NCI-H128 (cell line): ENCODE measurements at regions not wholly inside any gene's neighbourhood (a gene's known extent, or its start where the extent isn't known, plus 50 kb on each side); places are given as distances from the start of the nearest gene placed in this dataset.
A peak's percentile ranks its signal among the peaks of the same experiment; 100 is the strongest.
"Not testable (repeated sequence)": the region's sequence is repeated elsewhere in the genome, so short reads cannot be mapped to it uniquely, and the experiment has no call there.

Experiments used
- DNase-seq: peaks from one replicate; lab custom pipeline; 2025; ENCODE audit not compliant: unreplicated experiment; lab: John Stamatoyannopoulos, UW

DNA sequence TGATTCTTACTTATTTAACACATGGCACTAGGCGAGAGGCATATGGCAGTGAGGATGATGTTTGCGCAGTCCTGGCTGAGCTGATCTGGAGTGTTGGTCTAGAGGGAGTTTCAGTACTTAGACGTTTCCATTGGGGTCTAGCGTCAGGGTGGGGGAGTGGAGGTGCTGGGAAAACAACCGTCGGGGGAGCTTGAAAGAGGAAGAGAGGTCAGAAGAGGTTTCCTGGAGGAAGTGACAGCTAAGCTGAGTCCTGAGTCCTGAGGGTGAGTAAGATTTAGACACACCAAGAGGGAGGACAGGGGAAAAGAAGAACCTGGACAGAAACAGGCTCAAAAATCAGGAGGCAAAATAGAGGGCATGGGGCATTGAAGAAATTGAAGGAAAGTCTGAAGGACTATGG is 81.4 kb downstream of the ALOX5AP start:
- DNase-seq, result no peak

DNA sequence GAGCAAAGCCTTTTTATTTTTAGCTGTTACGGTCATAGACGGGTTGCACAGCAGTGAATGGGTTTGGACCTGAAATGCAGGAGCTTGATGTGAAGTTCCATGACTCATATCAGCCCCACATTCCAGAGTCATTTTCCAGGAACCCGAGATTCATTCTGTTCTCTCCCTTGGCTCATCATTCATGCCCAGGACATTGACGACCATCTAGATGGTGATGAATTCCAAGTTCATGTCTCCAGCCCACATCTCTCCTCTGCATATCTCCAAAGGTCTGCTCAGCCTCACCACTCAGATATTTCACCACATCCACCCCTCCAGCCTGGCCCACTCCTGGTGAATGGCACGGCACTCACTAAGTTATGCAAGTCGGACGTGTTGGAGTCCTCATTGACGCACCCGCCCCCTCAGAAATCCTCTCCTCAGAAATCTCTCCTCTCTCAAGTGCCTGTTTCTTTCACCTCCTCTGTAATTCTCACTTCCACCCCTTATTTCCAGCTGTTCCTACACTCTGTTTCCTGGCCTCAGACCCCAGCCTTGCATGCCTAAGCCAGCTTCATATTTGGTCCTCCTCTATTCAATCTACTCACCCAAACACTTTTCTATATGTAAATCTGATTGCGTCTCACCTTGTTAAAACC is 83.1 kb downstream of the ALOX5AP start:
- no peak for DNase-seq

DNA sequence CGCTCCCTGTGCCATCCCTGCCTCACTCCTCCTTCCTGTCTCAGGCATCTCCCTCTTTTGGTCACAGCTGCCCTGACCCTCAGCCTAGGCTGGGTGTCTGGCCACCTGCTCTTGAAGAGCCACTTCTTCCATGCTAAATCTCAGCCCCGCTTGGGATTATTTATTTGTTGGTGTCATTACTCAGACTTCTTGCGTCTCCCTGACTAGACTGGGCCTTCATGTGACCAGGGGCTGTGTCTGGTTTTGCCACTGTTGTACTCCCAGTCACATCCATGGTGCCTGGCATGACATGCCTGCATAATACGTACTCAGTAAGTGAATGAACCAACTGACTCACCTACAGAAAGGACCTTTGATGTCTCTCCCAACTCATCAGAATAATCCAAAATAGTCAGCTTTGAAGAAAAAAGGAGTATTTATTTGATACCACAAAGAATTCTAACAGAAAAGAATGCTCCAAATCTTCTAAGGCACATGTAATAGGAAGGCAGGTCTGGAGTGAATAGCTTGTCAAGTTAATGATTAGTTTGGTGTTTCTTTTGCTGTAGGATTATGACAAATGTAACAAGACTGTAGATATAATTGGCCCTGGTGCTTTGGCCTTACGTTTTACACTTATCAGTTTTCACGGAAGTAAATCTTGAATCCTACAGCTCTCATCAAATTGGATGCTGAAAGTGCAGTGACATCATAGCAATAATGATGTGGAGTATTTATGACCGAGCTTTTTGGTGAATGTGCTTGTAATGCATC is 84.0 kb downstream of the ALOX5AP start:
- DNase-seq, result no peak

DNA sequence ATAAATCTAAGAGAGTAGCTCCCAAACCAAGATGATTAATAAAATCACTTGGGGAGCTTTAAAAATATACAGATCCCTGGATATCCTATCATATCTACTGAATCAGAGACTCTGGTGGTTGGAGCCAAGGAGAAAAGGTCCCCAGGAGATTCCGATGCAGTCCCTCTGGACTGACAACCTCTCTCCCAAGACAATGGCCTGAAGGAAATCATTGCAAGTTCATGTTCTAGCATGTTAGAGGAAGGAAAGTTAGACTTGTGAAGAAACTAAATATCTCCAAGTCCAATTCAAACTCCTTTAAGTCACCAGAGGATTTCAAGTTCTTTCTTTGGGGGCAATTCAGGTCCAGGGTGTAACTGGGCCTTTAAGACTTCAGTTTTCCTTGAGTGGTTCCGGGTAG is 84.7 kb upstream of the MEDAG start:
- DNase-seq, result no peak

DNA sequence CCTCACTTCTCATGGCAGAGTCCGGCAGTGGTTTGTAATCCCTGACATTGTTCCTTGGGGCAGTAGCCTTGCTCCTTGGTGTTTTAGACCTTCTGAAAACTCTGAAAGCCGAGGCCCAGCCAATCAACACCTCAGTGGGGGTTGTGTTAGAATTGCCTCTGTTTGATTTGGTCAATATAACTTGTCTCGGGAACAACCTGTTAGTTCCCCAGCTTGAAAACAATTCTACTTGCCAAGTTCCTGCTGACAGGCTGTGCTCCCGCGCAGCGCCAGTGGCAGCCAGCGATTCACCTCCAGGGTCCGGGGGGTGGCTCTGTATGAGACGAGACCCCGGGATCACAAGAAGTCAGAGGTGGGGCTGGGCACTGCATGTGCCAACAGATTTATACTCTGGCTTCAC is 81.4 kb upstream of the MEDAG start:
- no peak for DNase-seq

DNA sequence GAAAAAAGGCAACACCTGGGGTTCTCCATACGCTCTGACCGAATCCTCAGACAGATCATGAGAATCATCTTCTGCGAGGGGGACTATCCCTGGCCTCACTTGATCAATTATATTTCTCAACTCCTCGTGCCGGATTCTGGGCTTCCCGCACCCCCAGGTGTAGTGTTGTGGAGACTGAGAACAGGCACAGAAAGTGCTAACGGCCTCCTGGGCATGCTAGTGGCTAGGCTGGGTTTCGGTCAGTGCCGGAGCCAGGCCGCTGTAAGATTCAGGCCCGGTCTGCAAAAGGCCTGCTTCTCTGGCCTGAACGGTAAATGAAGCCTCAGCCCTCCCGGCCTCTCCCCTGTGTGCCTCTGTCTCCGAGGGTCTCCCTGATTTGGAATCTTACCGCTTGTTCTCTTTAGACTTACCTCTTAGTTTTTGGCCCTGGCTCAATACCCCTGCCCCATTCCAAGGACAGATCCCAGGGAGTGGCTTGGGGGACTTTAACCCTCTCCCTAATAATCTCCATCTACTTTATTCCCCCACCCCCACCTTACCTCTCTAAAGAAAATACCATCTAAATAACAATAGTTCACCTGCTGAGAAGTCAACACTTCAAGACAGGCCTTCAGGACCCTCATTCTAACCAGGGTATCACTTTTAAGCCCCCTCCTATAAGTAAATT is 79.0 kb upstream of the MEDAG start:
- DNase-seq, result no peak

DNA sequence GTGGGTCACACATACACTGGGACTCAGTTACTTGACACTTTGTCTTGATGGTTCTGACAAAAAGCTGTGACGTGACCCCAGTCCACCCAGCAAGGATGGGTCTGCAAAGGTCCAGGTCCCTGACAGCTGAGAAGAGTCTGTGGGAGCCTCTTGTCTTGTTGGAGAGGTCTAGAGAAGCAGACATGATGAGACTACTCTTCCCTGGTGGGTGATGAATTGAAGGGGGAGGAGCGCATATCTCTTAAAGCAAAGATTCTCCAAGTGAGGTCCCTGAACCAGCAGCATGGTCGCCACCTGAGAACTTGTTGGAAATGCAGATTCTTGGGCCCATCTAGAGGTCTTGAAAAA is 78.5 kb upstream of the MEDAG start:
- DNase-seq, result no peak

DNA sequence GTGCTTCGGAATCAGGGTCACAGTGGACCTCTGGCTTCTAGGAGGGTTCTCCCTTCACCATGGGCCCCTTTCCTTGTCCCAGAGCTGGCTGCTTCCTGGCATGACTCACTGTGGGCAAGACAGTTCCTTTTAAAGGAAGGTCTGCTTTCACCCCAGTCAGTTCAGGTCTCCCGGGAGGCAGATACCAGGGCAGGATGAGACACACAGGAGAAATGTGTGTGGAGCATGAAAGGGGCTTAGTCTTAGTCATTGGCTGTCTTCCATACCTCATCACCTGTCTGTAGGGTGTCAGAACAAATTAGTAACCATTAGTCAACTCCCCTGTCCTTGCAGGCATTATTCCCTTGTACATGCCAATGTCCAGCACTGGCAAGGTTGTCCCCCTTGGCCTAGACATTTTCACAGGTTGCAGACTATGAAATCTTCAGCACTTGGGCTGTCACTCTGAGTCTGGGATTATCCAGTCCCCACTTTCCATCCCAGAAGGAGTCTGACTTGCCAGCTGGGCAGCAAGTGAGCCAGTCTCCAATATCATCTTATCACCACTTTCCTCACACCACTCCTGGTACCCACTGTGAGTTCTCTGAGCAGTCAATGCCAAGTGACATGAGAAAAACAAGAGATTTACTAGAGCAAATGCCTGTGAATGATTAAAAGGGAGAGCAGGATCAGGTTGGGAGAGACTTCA is 76.8 kb upstream of the MEDAG start:
- no peak for DNase-seq

DNA sequence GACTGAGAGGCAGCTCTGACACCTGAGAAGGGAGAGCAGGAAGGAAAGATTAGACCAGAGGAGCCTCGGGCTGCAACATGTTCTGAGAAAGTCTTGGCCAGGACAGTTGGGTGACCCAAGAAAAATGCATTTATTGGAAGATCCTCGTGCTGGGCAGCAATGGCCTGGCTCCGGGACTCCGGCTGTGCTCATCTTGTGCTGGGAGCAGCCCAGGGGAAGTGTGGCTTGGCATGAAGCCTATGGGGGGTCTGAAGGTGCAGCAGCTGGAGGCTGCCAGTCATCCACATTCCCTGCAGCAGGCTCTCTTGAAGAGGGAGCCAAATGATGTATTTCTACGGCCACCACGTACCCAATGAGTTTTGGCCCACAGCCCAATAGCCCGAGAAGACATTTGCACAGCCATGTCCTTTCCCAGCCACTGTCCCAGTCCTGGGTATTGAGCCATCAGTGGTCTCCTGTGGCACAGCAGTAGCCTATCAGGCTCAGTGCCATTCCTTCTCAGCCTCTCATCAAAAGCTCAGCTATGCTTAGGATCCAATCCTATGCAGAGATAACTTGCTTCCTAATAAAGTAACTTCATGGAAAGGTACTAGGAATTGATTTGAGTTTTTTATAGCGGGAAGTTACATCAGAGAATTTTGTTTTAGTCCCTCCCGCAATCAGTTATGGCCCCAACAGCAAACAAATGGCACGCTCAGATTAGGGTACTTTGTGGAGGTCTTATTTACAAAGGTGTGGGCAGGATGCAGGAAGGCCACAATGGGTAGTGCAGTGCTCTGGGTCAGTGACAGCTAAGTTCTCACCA is 76.0 kb upstream of the MEDAG start:
- DNase-seq, result no peak

DNA sequence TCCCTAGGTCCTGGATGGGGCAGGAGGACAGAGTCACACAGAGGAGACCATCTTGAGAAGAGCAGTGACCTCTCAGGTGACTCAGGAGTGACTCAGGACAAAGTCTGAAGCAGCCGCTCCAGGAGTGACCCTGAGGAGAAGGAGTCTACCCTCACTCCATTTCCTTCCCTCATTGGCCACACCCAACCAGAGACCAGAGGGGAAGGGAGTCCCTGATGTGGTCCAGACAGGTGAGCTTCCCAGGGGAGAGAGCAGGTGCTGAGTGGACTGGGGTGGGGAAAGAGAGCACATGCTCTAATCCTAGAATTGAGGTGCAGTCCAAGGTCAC is 75.5 kb upstream of the MEDAG start:
- no peak for DNase-seq

DNA sequence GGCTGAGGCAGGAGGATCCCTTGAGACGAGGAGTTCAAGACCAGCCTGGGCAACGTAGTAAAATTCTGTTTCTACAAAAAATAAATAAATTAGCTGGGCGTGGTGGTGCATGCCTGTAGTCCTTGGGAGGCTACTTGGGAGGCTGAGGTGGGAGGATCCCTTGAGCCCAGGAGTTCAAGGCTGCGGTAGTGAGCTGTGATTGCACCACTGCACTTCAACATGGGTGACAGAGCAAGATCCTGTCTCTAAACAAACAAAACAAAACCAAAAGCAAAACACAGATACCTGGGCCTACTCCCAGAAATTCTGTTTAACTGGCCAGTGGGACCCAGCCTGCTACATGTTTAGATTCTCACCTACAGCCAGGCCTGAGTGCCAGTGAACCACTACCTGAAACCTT is 74.6 kb upstream of the MEDAG start:
- DNase-seq, result no peak

DNA sequence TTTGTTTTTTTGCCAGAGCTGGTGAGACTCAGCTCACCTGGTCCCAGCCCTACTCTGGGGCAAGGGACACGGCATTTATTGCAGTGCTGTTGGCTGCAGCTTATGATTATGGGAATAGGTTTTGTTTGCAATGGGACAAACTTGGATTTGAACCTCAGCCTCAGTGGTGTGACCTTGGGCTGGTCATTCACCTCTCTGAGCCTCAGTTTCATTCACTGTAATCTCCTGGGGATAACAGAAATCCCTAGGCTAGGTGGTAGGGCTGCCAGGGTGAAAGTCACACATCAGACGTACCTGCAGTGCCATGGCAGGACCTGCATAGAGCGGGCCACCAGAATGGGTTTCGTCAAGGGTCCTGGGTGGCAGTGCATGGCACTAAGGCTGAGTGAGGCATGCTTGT is 73.7 kb upstream of the MEDAG start:
- no peak for DNase-seq

DNA sequence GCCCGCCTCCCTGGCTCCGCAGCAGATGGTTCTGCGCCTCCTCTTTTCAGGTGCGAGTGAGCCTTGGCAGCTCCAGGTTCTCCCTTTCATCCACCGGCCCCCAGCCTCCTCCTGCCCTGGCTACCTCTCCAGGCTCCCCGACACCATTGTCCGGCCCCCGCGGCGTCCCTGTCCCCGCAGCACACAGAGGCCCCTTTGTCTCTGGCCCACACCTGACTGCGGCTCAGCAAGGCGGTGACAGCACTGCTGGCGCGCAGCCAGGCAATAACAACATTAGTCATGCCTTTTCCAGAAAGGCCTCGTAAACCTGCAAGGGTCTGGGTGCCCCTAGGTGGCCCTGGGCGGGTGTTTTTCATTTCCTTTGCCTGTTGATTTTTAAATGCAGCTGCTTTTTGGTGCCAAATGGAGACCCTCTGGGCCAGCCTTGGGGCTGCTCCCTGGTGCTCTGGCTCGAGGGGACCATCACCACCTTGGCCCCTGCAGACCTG is 73.2 kb upstream of the MEDAG start:
- DNase-seq, result peak; percentile 85

DNA sequence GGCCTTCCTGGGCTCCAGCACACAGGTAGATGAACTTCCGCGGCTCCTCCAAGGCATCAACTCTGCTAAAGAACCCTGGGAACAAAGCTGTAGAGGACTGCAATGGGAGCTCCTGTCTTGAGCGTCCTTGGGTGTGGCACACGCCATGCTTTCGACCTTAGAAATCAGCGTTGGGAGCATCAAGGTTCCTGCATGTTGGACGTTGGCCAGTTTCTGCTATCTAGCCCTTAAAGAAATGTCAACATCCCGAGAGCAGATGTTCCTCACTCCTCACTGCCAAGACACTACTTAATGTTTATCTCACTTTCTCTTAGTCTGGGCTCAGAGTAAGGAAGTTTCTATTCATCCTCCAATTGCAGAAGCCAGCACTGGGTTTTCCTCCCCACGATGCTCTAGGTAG is 70.6 kb upstream of the MEDAG start:
- DNase-seq, result no peak

DNA sequence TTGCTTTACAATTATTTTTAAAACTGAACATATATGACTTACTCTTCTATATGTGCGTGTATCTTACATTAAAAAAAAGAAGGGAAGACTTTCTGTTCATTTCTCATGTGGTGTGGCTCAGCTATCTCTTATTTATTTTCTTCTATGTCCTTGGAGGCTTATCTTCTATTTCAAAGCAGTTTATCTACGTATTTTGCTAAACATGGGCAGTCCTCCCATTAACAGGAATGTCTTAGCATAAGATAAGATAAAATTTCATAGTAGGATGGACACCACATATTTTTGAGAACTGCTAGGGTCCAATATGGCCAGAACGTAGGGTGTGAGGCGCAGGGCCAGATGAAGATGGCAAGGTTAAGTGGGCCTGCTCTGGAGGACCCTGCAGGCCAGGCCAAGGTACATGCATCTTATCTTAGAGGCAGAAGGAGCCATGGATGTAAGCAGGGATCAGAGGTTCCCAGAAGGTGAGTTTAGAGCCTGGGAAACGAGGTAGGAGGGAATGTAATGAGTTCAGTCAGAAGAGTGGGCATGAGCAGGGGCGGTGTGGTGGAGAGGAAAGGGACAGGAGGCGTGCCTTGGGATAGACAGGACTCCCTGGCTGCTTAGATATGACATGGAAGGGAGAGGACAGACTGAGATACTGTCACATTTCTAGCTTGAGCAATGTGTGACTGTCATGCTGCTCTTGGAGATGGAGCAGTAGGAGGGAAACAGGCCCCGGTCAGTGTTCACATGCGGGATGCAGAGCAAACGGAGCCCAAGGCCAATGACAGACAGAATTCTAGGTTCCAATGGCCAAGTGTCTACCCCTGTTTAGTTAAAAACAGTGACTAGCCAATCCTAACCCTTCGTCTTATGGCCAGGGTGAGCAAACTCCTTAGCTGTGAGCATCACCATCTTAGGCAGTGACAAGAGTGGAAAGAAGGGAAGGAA is 68.6 kb upstream of the MEDAG start:
- no peak for DNase-seq

DNA sequence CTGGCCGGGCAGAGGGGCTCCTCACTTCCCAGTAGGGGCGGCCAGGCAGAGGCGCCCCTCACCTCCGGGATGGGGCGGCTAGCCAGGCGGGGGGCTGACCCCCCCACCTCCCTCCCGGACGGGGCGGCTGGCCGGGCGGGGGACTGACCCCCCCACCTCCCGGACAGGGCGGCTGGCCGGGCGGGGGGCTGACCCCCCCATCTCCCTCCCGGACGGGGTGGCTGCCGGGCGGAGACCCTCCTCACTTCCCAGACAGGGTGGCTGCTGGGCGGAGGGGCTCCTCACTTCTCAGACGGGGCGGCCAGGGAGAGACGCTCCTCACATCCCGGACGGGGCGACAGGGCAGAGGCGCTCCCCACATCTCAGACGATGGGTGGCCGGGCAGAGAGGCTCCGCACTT is 66.4 kb upstream of the MEDAG start:
- DNase-seq, result not testable (repeated sequence)

DNA sequence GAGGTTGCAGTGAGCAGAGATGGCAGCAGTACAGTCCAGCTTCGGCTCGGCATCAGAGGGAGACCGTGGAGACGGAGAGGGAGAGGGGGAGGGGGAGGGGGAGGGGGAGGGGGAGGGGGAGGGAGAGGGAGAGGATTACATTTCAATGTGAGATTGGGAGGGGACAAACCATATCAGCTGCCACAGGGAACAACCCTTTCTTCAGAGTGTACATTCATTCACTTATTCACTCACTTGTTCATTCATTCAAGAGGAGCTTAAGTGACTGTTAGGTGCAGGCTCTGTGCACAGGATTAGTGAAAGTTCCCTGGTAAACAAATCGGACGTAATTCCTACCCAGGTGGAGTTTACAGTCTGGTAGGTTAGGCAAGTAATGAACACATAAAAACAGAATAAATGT is 65.6 kb upstream of the MEDAG start:
- DNase-seq, result no peak

DNA sequence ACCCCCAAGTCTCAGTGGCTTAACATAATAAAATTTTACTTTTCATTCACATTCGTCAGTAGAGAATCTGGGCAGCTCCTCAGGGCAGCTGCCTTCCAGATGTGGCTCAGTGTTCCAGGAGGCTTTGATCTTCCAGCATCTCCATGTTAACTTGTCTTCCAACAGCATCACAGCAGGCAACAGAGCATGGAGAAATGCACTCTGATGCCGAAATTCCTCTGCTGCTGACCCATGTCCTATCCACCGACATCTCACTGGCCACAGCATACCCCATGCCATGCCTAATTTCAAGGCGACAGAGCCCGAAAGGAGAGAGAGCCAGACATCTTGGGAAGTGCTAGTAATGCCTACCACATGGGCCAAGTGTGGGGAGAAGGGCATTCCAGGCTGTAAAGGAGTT is 64.9 kb upstream of the MEDAG start:
- no peak for DNase-seq

DNA sequence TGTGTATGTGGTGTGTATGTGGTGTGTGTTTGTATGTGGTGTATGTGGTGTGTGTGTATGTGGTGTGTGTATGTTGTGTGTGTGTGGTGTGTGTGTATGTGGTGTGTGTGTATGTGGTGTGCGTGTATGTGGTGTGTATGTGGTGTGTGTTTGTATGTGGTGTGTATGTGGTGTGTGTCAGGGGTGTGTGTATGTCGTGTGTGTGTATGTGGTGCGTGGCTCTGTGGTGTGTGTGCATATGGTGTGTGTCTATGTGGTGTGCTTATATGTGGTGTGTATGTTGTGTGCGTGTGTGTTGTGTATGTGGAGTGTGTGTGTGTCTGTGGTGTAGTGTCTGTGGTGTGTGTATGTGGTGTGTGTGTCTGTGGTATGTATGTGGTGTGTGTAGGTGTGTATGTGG is 62.5 kb upstream of the MEDAG start:
- no peak for DNase-seq
